Activated CD4-positive, alpha-beta T cell treated with anti-CD3 and anti-CD28 coated beads for 4 hours (primary cell): ENCODE measurements at regions not wholly inside any gene's neighbourhood (a gene's known extent, or its start where the extent isn't known, plus 50 kb on each side); places are given as distances from the start of the nearest gene placed in this dataset.

ENCODE experiments used
- DNase-seq, 2 donors: peaks; one replicate each; pipeline ENCODE4 v3.0.0-alpha.2; 2020

DNA sequence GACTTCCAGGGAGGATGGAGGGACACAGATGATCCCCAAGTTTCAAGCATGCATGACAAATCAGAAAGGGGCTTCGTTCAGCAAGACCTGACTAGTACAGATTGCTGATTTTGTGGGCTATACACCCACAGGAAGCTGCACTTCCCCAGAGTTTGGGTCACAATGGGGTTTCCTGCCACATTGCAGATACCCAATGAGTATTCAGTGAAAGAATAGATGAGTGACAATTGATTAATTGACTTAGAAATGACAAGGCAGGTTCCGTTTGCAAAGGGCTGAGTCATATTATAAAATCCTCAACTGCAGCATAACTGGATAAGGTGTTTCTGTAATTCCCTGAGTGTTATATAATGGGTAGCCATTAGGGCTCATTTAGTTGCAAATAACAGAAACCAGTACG lies 146.6 kb upstream of the TBL1X start:
- DNase-seq, result no peak

DNA sequence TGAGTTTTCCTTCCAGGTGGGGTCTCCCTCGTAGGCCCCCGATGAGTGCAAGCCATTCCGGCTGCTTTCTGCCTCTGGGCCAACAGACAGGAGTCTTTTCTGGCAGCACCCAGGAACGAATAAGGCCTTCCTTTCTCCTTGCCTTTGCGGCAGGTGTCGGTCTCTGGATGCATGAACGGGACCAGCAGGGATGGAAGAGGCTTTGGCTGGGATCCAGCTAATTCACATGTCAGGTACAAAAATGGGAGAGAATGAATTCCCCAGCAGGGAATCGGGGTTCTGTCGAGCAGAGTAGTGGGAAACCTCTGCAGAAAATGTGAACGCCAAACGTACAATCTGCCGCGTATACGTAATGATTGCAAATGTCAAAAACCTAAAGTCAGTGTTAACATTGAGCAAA lies 146.1 kb upstream of the TBL1X start:
- no peak for DNase-seq

DNA sequence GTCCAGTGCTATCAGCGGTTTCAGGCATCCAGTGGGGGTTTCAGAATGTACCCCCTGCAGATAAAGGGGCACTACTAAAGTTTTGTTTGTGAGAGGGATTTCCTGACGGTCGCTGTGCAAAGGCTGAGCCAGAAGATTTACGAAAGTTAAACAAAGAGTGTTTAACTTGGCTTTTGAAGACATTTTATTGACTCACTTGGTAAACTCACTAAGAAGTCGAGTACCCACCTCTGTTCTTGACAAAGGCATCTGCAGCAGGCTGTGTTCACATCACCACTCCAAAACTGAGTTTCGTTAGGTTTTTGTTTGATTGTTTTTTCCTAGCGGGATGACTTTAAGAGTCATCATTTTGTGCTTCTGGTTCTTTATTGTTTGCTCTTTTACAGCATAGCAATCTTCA lies 143.9 kb upstream of the TBL1X start:
- DNase-seq, result no peak

DNA sequence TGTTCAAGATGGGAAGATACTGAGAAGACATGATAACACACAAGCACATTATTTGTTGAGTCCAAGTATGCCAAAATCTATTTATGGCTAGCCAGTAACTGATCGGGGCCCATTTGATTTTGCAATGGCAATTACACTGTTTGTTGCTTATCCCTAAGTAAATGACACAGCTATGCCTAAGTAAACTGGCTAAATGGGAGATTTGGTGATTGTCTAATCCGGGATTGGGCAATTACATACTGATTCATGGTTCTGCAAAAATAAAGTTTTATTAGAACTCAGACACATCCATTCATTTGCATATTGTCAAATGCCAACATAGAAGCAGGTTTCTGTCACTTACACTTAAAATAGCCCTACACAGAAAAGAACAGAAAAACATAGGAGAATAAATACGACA lies 140.2 kb upstream of the TBL1X start:
- no peak for DNase-seq

DNA sequence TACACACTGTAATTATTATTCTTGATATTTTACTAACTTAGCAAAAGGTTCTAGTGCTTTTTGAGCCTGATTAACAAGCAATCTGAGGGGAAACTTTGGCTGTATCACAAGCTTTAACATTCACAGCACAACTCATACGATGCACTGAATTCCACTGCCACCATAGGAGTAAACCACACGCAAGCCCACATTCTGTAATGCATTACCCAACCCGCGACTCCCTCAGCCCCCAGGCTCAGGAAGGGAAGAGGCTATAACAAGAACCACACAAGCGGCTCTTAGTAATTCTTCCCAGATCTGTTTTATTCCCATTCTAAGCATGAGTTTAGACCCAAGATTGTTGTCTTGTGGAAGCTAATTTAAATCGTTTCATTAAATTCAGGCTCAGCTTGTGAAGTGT lies 138.5 kb upstream of the TBL1X start:
- DNase-seq, result no peak

DNA sequence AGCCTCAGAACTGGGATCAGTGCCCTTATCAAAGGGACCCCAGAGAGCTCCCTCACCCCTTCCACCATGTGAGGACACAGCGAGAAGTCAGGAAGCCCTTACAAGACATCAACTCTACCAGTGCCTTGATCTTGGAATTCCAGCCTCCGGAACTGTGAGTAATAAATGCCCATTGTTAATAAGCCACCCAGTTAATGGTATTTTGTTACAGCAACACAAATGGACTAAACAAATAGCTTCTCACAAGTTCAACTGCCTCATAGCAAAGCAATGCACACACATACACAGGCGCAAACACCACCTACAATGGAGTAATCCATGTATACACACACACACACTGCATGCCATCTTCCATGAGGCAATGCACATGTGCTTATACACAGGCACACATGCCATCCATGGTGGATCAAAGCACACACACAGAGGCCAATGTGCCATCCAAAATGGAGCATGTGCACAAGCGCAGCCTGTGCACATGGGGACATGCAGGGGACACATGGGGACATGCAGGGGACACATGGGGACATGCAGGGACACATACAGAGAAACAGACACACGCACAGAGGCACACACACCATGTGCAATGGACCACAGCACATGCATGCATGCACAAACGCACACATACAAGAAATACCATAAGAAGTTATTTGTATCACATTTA lies 137.6 kb upstream of the TBL1X start:
- no peak for DNase-seq

DNA sequence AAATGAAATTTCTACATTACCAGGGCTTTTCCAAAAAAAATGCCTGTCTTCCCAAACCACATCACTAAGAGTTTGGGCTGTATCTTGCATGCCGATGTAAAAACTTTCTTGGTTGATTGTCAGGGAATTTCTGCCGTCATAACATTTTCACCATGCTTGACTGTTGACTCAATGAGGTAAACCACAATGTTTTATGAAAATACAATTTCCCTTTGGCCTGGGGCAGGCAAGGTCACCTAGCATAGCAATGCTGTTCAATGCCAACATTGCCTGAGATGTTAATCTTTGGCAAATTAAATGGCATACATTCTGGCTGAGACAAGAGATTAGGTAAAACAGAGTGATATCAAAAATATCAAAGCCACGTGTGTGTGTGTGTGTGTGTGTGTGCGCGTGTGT lies 137.1 kb upstream of the TBL1X start:
- no peak for DNase-seq

DNA sequence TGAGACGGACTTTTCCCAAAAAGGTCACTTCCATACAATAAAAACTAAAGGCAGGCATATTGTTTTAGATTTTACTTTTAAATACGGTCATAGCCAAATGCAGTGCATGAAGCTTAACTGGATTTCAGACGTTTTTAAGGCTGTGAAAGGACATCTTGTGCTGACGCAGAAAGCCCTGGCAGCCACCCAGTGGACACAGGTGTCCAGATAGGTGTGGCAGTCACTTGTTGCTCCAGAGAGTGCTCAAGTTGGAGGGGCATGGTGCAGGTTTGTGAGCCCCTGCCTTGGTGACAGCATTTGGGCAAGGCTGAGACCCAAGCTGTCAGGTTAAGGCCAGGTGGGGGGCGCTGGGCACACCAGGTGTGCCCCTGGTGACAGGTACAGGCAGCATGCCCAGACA lies 135.8 kb upstream of the TBL1X start:
- DNase-seq, result no peak

DNA sequence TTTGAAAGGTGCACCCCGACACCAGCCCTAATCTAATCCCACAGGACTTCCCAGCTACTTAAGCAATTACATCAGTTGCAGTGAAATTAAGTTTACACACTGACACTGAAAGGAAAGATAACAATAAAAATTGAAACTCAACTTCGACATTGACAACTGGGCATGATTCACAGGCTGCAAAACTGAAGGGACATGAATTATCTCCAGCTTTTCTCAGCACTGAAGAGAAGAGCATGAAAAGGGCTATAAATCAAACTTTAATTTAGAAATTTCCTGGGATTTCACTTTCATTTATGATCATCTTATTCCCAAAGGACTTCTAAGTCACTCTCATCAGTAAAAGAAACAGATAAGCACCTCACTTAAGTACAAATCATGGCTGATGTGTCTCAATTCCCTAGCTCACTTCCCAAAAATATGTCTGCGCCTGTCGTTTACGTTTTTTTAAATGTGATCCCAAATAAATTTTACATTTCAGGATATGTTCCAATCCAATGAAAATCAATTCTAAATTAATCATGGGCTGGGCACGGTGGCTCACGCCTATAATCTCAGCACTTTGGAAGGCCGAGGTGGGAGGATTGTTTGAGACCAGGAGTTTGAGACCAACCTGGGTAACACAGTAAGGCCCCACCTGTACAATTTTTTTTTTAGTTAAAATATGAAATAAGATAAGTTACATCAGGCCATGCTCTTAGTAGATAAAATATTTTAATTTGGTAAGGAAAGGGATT lies 134.4 kb upstream of the TBL1X start:
- DNase-seq, result no peak

DNA sequence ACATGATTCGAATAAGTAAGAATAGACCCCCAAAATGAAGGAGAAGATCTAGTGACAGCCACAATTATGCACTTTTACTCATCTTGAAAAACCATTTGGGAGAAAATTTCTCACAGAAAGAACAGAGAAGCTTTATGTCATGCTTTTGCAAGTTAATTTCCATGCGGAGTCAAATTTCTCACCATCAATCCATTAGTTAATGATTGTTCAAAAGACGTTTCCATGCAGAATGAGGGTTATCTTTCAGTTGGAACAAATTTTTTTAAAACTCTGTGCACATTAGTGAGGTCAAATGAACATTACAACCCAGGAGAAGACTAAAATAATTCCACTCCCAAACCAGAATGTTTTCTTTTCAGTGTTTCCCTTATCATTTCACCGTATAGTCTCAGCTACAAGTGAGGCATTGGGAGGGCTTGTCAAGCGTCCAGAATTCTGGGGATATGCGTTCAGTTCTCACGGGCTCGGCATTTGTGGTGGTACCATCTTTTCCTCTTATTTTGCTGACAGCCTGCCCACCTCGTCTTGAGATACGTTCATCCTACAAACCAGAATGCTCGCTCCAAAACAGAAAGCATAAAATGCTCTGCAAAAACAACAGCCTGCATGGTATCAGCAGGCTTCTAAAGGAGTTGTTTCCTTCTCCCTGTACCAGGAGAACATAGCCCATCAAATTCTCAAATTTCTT lies 130.8 kb upstream of the TBL1X start:
- no peak for DNase-seq

DNA sequence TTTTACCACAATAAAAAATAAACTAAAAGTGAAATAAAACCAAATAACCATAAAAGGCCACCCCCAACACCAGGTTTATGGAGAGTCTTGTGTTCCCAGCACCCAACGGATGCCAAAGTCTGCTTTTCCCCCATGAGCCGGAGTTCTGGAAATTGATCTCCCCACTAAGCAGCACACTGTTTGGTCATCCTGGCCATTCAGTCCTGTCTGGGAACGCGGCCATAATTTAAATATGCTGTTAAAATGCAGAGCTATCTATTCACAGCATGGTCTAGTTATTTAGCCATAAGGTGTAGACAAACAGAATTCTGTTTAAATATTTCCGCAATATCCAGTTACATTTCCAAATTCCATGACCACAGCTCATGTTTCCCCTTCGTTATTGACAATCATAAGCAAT lies 129.6 kb upstream of the TBL1X start:
- DNase-seq, result no peak

DNA sequence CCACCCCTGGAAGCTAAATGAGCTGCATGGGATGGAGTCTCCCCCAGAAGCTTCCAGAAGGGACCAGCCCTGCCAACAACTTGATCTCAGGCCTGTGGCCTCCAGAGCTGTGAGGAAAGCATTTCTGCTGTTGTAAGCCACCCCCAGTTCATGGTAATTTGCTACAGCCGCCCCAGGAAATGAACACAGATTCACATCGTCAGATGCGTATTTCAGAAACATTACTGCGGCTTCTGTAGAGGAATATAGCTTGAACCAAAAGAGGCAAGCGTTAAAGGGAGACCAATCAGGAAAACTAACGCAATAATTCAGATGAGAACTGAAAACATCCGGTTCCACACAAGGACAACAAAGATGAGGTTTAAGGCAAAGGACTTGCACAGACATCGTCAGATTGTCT lies 128.4 kb upstream of the TBL1X start:
- DNase-seq, result no peak

DNA sequence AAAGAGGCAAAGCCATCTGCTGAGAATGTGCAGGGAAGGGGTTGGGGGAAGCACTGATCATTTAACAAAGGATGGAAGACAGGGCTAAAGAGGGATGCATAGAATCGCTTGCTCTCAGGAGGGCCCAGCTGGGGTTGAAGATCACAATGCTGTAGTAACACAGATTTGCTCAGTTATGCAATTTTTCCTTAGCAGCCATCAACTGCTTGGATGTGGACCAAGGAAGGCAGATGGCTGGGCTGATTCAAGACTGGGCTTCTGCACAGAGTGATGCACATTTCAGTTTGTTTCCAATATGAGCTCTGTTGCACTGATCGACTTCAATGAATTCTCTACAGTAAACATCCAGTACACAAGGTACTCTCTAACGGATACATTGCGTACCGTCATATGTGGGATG lies 127.8 kb upstream of the TBL1X start:
- no peak for DNase-seq

DNA sequence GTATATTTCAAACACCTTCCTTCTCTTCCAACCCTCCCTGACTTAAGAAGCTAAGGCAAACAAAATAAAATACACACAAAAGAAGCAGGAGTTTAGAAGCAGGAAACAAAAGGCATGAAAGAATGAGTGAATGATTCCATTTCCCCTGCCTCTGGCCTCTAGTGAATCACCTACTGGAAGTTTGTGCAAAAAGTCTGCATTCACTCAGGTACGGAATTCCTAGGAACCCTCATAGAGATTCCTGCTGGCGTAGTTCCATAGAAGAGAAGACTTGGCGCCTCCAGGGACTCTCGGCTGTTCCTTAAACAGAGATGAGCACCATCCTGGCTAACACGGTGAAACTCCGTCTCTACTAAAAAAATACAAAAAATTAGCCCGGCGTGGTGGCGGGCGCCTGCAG lies 125.9 kb upstream of the TBL1X start:
- DNase-seq, result no peak

DNA sequence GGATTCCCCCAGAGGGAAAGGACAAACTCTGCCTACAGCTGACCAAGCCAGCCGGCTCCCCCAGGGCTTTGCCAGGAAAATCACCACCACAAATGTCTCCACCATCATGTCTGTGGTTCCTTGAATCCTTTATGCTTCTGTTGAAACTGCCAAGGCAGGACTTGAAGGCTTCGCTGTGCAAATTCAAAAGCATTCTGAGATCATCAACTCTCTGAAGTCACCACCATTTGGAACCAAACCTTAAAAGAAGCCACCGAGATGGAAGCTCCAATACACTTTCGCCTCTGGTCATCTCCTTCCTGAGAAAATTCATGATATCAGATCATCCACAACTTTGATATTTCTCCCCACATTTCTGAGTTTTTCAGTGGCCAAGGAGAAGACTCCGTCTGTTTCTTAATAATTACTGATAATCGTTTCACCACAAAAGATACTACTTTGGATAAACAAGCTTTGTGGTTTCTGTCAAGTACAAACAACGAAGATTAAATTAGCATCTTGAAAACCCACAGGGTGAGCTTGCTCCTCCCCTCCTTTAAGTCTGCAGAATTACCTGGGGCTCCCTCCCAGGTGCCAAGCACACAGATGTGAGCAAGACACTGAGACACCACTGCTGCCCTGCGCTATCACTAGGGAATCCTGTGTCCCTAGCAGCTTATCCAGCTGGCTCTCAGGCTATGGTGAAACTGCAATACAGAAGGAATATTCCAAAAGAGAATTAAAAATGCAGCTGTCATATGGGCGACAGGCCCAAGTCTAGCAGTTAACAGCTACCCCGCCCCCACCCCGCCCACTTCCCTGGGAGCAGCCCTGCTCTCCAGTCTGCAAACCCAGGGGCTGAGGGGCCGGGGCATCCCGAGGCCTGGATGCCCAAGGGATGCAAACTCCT lies 125.0 kb upstream of the TBL1X start:
- DNase-seq, result peak; percentile 15 to 23

DNA sequence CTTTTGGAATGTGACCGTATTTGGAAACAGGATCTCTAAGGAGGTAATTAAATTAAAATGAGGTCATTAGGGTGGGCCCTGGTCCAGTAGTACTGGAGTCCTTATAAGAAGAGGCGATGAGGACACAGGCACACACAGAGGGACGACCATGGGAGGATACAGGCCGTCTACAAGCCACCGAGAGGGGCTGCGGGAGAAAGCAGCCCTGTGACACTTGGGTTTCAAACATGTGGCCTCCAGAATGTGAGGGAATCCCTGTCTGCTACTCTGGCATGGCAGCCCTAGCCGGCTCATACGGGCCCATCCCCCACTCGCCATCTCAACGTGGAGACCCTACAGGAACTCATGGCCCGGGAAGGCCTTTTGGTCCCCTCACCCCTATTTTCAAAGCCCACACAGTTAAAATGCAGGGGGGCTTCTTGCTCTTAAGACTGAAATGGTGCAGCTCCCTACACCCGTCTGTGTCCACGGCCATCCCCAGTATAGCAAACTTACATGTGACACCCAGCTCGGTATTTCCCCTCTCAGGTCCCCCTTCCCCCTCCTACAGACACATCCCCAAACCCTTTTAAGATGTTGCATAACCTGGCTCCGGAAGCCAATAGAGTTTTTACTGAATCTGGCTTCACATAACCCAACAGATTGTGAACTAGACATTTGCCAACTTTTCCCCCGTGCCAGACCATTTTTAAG lies 124.1 kb upstream of the TBL1X start:
- peak; percentile 36 to 39 for DNase-seq

DNA sequence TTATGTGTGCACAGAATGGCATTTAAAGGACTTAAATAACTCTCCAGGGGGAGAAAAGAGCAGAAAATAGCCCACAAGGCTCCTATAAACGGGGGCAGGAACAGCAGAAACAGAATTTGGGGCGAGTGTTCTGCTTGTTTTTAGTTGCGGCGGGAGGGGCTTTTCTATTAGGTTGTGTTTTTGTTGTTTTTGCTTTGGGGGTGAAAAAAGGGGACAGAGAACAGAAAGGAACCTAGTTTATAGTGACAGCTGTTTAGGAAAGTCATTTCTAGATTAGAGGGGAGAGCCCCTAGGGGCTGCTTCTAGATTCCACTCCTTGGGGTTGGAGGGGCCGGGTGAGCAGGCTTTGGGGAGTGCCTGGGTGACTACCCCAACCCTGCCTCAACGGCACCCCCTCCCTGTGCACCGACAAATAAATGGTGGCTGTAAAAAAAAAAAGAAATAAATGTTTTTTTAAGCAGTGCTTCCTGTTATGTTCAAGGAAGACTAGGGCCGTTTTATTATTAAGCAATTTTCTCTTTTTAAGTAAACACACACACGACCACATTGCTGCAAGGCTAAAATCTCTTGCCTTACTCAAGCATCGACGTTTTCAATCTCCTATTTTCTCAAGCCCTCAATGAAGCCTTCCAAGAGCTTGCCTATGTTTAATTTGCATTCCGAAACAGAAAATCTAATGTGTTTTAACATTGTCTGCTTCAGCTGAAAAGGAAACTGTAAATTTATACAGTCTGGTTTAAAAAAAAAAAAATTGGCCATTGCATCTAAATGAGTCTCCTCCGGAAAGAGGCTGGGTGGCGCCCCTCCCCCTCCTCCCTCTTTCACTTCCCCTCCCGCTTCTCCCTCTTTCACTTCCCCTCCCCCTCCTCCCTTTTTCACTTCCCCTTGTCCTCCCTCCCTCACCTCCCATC lies 123.3 kb upstream of the TBL1X start:
- DNase-seq, result peak; percentile 41 to 52

DNA sequence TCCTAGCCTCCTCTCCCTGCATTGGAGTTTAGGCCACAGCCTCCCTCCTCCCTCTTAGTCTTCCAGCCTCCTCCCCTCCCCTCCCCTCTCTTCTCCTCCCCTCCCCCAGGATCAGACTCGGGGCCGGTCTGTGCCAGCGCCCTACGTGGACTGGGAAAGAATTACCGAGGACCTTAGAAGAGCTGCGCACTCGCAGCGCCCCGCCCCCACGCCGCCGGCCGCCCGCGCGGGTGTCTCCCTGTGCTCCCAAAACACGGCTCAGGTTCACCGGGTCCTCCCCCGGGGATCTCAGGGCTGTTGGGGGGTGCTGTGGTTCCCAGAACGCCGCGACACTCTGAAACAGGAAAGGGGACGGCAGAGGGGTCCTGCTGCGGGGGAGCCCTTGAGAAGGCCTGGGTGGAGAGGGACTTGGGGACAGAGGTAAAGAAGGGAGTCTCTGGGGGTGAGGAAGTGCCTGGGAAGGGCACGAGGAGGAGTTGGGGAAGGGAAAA lies 122.3 kb upstream of the TBL1X start:
- peak; percentile 26 to 42 for DNase-seq

DNA sequence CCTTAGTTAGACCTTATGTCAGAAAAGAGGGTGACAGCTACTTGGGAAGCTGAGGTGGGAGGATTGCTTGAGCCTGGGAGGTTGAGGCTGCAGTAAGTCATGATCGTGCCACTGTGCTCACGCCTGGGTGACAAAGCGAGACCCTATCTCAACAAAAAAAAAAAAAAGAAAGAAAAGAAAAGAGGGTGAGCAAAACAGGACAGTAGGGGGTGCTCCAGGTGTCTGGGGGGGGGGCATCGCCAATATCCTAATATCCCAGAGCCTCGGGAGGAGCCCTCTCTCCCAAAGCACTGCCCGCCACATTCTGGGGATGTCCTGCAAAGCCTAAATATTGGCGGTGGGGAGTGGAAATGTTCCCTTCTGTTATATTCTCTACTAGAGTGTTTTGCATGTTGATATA lies 120.9 kb upstream of the TBL1X start:
- no peak for DNase-seq

DNA sequence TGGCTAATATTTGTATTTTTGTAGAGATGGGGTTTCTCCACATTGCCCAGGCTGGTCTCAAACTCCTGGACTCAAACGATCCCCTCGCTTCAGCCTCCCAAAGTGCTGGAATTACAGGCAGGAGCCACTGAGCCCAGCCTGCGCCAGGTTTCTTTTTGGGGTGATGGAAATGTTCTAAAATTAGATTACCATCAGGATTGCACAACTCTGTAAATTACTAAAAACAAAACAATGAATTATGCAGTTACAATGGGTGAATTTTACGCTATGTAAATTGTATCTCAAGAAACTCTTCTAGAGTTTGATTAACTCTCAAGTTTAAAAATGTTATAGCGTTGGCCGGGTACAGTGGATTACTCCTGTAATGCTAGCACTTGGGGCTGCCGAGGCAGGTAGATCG lies 118.9 kb upstream of the TBL1X start:
- no peak for DNase-seq
